Fibroblast of lung (primary cell): ENCODE measurements at regions not wholly inside any gene's neighbourhood (a gene's known extent, or its start where the extent isn't known, plus 50 kb on each side); places are given as distances from the start of the nearest gene placed in this dataset.

Experiments
- DNase-seq, 2 donors: peaks; one replicate each; pipeline versions ENCODE4 v3.0.0 to v3.0.0-alpha.2; 2010; ENCODE audit warnings: low read depth in 2 of 2
- H2AFZ ChIP-seq: 2 replicates; pipeline ENCODE4 v1.5.1; 2012; ENCODE audit warnings: low read length, control low read depth, inconsistent platforms
- H3K27ac ChIP-seq: 2 replicates; pipeline ENCODE4 v1.5.1; 2011; ENCODE audit warnings: low read length, control low read depth; ENCODE audit not compliant: insufficient read depth
- H3K27me3 ChIP-seq: 2 replicates; pipeline ENCODE4 v1.5.1; 2011; ENCODE audit warnings: mild to moderate bottlenecking, low read length; ENCODE audit not compliant: control insufficient read depth, insufficient read depth
- H3K36me3 ChIP-seq: 2 replicates; pipeline ENCODE4 v1.5.1; 2011; ENCODE audit warnings: low read length; ENCODE audit not compliant: control insufficient read depth, insufficient read depth
- H3K4me1 ChIP-seq: 2 replicates; pipeline ENCODE4 v1.5.1; 2011; ENCODE audit warnings: low read length; ENCODE audit not compliant: control insufficient read depth, insufficient read depth; ENCODE audit errors: extremely low read depth
- H3K4me2 ChIP-seq: 2 replicates; pipeline ENCODE4 v1.5.1; 2011; ENCODE audit warnings: low read length, control low read depth; ENCODE audit not compliant: insufficient read depth; ENCODE audit errors: extremely low read depth
- H3K4me3 ChIP-seq, 4 experiments: fragments of 200-600 bp in 1 of 4; sonication (generic) in 1 of 4; replicated peaks in 1 of 4; 2 replicates each; pipeline ENCODE4 v1.5.1; 2011 to 2016; ENCODE audit warnings: low read length in 4 of 4, low read depth in 3 of 4, mild to moderate bottlenecking in 3 of 4, control low read depth in 2 of 4, inconsistent platforms in 1 of 4, mixed read lengths in 1 of 4; ENCODE audit not compliant: insufficient read depth in 1 of 4; ENCODE audit errors: control extremely low read depth in 1 of 4
- H3K79me2 ChIP-seq: 2 replicates; pipeline ENCODE4 v1.5.1; 2012; ENCODE audit warnings: mild to moderate bottlenecking, low read length, inconsistent platforms; ENCODE audit not compliant: control insufficient read depth, insufficient read depth
- H3K9ac ChIP-seq: 2 replicates; pipeline ENCODE4 v1.5.1; 2011; ENCODE audit warnings: mild to moderate bottlenecking, low read length, control low read depth; ENCODE audit not compliant: insufficient read depth
- H3K9me3 ChIP-seq: 2 replicates; pipeline ENCODE4 v1.5.1; 2012; ENCODE audit warnings: low read depth, low read length; ENCODE audit not compliant: control insufficient read depth, insufficient read depth
- H4K20me1 ChIP-seq: 2 replicates; pipeline ENCODE4 v1.5.1; 2011; ENCODE audit warnings: low read length; ENCODE audit not compliant: control insufficient read depth, insufficient read depth; ENCODE audit errors: extremely low read depth
- CTCF ChIP-seq, 2 donors: IDR thresholded peaks in 1 of 2; conservative IDR thresholded peaks in 1 of 2; 1 replicate in 1 of 2; 2 replicates in 1 of 2; pipeline ENCODE4 v1.5.1; 2011 to 2012; ENCODE audit warnings: low read length in 2 of 2, control low read depth in 1 of 2, inconsistent platforms in 1 of 2, low read depth in 1 of 2, mild to moderate bottlenecking in 1 of 2
- EZH2 ChIP-seq: IDR thresholded peaks from 2 replicates; pipeline ENCODE4 v1.5.1; 2012; ENCODE audit warnings: low read length, control low read depth, mild to moderate bottlenecking; ENCODE audit errors: missing control alignments

- H3K79me2 ChIP-seq, result no peaks in the 10 kb centered on the region
- TF ChIP-seq CTCF (conservative IDR thresholded peaks at IDR 0.05 in 1 of 2, IDR thresholded peaks at IDR 0.05 in 1 of 2; ENCODE audit: low read depth in 1 of 2, low read length in 2 of 2) (no peak), EZH2 (no peak)
- H3K27ac ChIP-seq, result no peak overlapping the region
- no peak overlapping the region for H3K4me3 ChIP-seq
- no peaks in the 10 kb centered on the region for H3K27me3 ChIP-seq
- no peaks in the 10 kb centered on the region for H3K36me3 ChIP-seq
- DNase-seq, result no peak
- H3K9ac ChIP-seq, result no peak overlapping the region
- no peaks in the 10 kb centered on the region for H3K9me3 ChIP-seq
- no peak overlapping the region for H2AFZ ChIP-seq
- no peaks in the 10 kb centered on the region for H3K4me1 ChIP-seq
- H4K20me1 ChIP-seq, result no peaks in the 10 kb centered on the region
- H3K4me2 ChIP-seq, result no peak overlapping the region
Measured at GRCh38 chr9:75671354-75671753, 219.1 kb upstream of the PCSK5 start.

DNA sequence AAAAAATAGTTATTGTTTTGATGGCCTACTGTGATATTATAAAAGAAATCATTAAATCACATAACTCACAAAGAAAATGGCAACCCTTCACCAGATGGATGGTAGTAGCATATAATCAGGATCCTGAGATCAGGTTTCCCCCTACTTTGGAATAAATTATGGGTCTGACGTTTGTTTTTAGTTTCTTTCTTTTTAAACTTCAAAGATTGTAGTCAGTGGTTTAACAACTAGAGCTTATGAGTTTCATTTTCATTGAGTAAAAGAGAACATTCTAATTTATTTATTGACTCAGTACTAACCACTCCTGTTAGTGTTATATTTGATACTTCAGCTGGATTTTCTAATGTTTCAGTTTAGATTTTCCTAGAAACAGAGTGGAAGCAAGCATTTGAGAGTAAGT, 218.0 kb upstream of the PCSK5 start:
- Histone ChIP-seq H3K9me3 (no peaks in the 10 kb centered on the region), H3K79me2 (no peaks in the 10 kb centered on the region), H3K36me3 (no peaks in the 10 kb centered on the region), H3K9ac (no peak overlapping the region), H3K4me1 (no peaks in the 10 kb centered on the region), H3K4me2 (no peak overlapping the region), H4K20me1 (no peaks in the 10 kb centered on the region), H3K4me3 (no peak overlapping the region), H2AFZ (no peak overlapping the region), H3K27ac (no peak overlapping the region), H3K27me3 (no peaks in the 10 kb centered on the region)
- TF ChIP-seq EZH2 (no peak), CTCF (conservative IDR thresholded peaks at IDR 0.05 in 1 of 2, IDR thresholded peaks at IDR 0.05 in 1 of 2; ENCODE audit: low read depth in 1 of 2, low read length in 2 of 2) (no peak)
- DNase-seq, result no peak

- Histone ChIP-seq H3K4me3 (no peak overlapping the region), H3K4me1 (no peaks in the 10 kb centered on the region), H3K27me3 (no peaks in the 10 kb centered on the region), H3K9ac (no peak overlapping the region), H2AFZ (no peak overlapping the region), H3K9me3 (no peaks in the 10 kb centered on the region), H3K79me2 (no peaks in the 10 kb centered on the region), H3K27ac (no peak overlapping the region), H3K36me3 (no peaks in the 10 kb centered on the region), H3K4me2 (no peak overlapping the region), H4K20me1 (no peaks in the 10 kb centered on the region)
- DNase-seq, result peak in 1 of 2 donors; percentile 16
- TF ChIP-seq CTCF (conservative IDR thresholded peaks at IDR 0.05 in 1 of 2, IDR thresholded peaks at IDR 0.05 in 1 of 2; ENCODE audit: low read depth in 1 of 2, low read length in 2 of 2), result no peak
- TF ChIP-seq EZH2, result no peak
Measured at GRCh38 chr9:75683591-75683990, 206.9 kb upstream of the PCSK5 start.
